Activated T-cell treated with anti-CD3 and anti-CD28 coated beads, Interleukin-2, amount 50 U/mL, for 24 hours (primary cell): ENCODE measurements at regions not wholly inside any gene's neighbourhood (a gene's known extent, or its start where the extent isn't known, plus 50 kb on each side); places are given as distances from the start of the nearest gene placed in this dataset.

Experiments
- DNase-seq: peaks from one replicate; pipeline ENCODE4 v3.0.0-alpha.2; 2020
- H3K27ac Mint-ChIP-seq: 2 replicates; pipeline ENCODE4 v1.8.0; 2020; ENCODE audit warnings: mild to moderate bottlenecking, mixed read lengths
- H3K27me3 Mint-ChIP-seq: 2 replicates; pipeline ENCODE4 v1.8.0; 2020; ENCODE audit warnings: mixed read lengths
- H3K36me3 Mint-ChIP-seq: 2 replicates; pipeline ENCODE4 v1.8.0; 2020; ENCODE audit warnings: low read depth, mixed read lengths
- H3K4me1 Mint-ChIP-seq: 2 replicates; pipeline ENCODE4 v1.8.0; 2020; ENCODE audit warnings: low read depth, mixed read lengths
- H3K4me3 Mint-ChIP-seq: 2 replicates; pipeline ENCODE4 v1.8.0; 2020; ENCODE audit warnings: mild to moderate bottlenecking, moderate library complexity, mixed read lengths
- H3K9me3 Mint-ChIP-seq: 2 replicates; pipeline ENCODE4 v1.8.0; 2020; ENCODE audit warnings: mixed read lengths

DNA sequence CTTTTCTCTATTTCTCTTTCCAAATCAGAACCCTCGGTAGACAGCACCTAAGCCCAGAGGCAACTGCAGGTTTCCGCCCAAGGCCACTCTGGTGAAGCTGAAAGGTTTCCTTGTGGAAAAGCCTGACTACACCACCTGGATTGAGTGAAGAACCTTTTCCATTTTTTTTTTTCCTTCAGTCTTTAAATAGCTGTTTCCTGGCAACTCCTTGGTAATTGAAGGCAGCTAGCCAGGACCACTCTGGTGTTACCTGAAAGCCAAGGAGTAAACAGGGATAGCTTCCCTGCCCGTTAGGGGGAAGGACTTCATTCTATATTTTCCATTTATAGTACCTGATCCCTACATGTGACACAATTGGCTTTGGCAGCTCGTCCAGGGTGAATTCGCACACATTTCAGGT, 1238.4 kb downstream of the GRIK2 start:
- DNase-seq = no peak
- no peak overlapping the region for H3K4me3 Mint-ChIP-seq
- H3K4me1 Mint-ChIP-seq = no peaks in the 10 kb centered on the region
- H3K9me3 Mint-ChIP-seq = no peaks in the 10 kb centered on the region
- H3K27ac Mint-ChIP-seq = no peak overlapping the region
- H3K36me3 Mint-ChIP-seq = no peaks in the 10 kb centered on the region
- H3K27me3 Mint-ChIP-seq = no peaks in the 10 kb centered on the region

DNA sequence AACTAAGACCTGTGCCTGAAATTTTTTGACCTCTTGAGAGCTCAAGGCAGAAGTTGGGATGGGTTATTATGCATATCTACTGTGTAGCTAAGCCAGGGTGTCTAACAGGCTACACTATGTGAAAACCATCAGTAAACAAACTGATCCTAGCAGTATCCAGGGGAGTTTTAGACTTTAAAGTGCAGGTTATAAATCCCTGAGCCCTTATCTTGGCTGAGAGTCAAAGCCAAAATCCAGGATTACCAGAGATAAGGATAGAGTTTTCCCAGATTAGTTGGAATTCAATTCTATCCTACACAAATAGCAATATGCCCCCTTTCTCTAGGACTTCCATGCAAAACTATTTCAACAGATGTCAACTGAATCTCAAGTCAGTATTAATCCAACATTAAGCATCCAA, 1229.7 kb downstream of the GRIK2 start:
- DNase-seq = no peak
- Mint-ChIP-seq H3K27ac (no peak overlapping the region), H3K27me3 (no peaks in the 10 kb centered on the region), H3K9me3 (peaks cover 6% of the 10 kb centered on the region), H3K36me3 (no peaks in the 10 kb centered on the region), H3K4me1 (no peaks in the 10 kb centered on the region), H3K4me3 (no peak overlapping the region)

DNA sequence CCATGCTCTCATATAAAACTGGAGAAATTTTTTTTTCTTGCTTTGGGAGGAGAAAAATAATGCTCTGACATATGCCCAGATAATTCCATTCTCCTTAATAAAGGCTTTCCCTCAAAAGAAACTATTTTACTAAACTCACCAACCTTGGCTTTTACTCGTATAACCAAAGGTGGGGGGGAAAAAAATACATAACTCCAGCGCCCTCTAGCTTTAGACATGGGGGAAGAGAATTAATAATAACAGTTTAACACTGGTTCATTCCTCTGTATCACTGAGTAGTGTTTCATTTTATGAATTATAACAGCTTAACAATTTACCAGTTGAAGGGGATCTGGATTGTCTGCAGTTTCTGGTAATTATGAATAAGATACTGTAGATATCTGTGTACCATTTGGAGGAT, 1226.1 kb downstream of the GRIK2 start:
- H3K36me3 Mint-ChIP-seq = no peaks in the 10 kb centered on the region
- peaks cover 9% of the 10 kb centered on the region for H3K9me3 Mint-ChIP-seq
- no peak overlapping the region for H3K4me3 Mint-ChIP-seq
- H3K4me1 Mint-ChIP-seq = no peaks in the 10 kb centered on the region
- H3K27ac Mint-ChIP-seq = no peak overlapping the region
- DNase-seq = no peak
- no peaks in the 10 kb centered on the region for H3K27me3 Mint-ChIP-seq

DNA sequence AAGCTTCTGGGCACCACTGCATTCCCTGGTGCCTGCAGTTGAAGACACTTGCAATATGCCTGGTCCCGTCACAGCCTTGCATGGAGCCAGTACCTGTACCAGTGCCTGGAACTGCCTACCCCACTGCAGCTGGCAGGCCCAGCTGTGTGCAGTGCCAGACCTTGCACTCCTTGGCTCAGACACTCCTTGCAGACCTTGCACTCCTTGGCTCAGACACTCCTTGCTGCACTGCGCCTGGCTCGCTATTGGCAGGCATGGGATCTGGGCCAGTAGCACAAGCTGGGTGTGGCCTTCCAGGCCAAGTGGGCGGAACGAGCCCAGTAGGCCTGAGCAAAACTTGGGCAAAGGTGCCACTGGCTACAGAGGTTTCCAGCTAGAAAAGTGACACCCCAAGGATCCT, 1189.1 kb downstream of the GRIK2 start:
- no peaks in the 10 kb centered on the region for H3K27me3 Mint-ChIP-seq
- no peak overlapping the region for H3K4me3 Mint-ChIP-seq
- no peak overlapping the region for H3K27ac Mint-ChIP-seq
- H3K4me1 Mint-ChIP-seq = no peaks in the 10 kb centered on the region
- H3K36me3 Mint-ChIP-seq = no peaks in the 10 kb centered on the region
- peaks cover 2% of the 10 kb centered on the region for H3K9me3 Mint-ChIP-seq
- no peak for DNase-seq

DNA sequence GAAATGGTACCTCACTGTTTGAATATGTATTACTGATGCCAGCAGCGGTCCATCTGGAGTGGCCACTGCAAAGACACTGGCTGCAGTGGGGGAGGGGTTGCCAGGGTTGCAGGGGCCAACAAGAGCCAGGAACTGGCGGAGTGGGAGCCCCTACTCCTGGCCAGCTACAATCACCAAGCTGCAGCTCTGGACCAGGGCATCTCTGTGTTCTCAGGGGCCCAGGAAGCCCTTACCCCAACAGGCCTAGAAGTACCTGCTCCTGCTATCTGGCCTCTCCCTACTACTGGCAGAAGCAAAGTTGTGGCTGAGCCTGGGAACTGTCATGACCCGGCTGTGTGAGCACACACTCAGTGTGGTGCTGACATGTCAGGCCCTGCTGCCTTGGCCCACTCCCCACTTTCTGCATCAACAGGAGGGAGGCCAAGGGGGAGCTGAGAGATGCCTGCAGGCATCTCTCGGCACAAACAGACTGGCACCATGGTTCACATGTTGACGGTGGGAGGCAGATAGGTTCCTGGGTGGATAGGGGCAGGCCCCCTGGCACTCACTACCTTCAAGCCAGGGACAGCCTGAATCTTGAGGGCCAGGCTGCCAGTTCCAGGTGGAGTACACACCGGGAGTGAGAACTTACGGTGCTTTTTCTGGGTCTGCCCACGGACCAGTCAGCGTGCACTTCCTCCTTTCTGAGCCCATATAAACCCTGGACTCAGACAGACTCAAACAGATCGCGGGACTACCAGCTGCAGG, 1188.0 kb downstream of the GRIK2 start:
- no peak overlapping the region for H3K27ac Mint-ChIP-seq
- DNase-seq = no peak
- peaks cover 2% of the 10 kb centered on the region for H3K9me3 Mint-ChIP-seq
- H3K4me1 Mint-ChIP-seq = no peaks in the 10 kb centered on the region
- H3K27me3 Mint-ChIP-seq = no peaks in the 10 kb centered on the region
- no peak overlapping the region for H3K4me3 Mint-ChIP-seq
- no peaks in the 10 kb centered on the region for H3K36me3 Mint-ChIP-seq

- no peaks in the 10 kb centered on the region for H3K4me1 Mint-ChIP-seq
- no peaks in the 10 kb centered on the region for H3K27me3 Mint-ChIP-seq
- no peak overlapping the region for H3K27ac Mint-ChIP-seq
- H3K4me3 Mint-ChIP-seq = no peak overlapping the region
- H3K9me3 Mint-ChIP-seq = peaks cover 4% of the 10 kb centered on the region
- DNase-seq = no peak
- H3K36me3 Mint-ChIP-seq = no peaks in the 10 kb centered on the region
Measured at GRCh38 chr6:102571236-102571908, 1177.9 kb downstream of the GRIK2 start.

GRCh38 chr6:102562713-102563112, 1169.2 kb downstream of the GRIK2 start:
- DNase-seq = no peak
- no peaks in the 10 kb centered on the region for H3K36me3 Mint-ChIP-seq
- no peak overlapping the region for H3K27ac Mint-ChIP-seq
- H3K4me1 Mint-ChIP-seq = no peaks in the 10 kb centered on the region
- no peak overlapping the region for H3K4me3 Mint-ChIP-seq
- no peaks in the 10 kb centered on the region for H3K9me3 Mint-ChIP-seq
- no peaks in the 10 kb centered on the region for H3K27me3 Mint-ChIP-seq

GRCh38 chr6:102553214-102553613, 1159.7 kb downstream of the GRIK2 start:
- H3K4me1 Mint-ChIP-seq = no peaks in the 10 kb centered on the region
- H3K4me3 Mint-ChIP-seq = no peak overlapping the region
- DNase-seq = no peak
- no peak overlapping the region for H3K27ac Mint-ChIP-seq
- H3K9me3 Mint-ChIP-seq = peaks cover 8% of the 10 kb centered on the region
- no peaks in the 10 kb centered on the region for H3K27me3 Mint-ChIP-seq
- H3K36me3 Mint-ChIP-seq = no peaks in the 10 kb centered on the region

GRCh38 chr6:102549221-102549874, 1155.8 kb downstream of the GRIK2 start:
- no peak overlapping the region for H3K27ac Mint-ChIP-seq
- H3K9me3 Mint-ChIP-seq = peaks cover 8% of the 10 kb centered on the region
- no peaks in the 10 kb centered on the region for H3K27me3 Mint-ChIP-seq
- no peaks in the 10 kb centered on the region for H3K4me1 Mint-ChIP-seq
- DNase-seq = no peak
- no peaks in the 10 kb centered on the region for H3K36me3 Mint-ChIP-seq
- no peak overlapping the region for H3K4me3 Mint-ChIP-seq

DNA sequence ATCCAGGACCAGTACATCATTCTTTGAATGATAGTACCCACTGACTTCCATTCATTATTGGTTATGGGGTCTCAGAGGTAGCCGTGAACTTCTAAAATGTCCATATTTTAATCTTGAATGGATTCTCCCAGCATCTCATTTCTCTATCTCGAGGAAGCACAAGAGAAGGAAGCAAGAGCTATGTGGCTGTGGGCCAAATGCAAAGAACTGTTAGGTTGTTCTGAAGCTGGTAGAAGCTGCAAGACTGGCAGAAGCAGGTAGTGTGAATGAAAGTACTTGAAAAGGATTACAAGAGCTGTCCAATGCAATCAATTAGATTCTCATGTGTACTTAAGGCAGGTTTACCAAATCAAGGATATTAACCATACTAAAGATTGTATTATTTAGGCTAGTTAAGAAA, 1131.8 kb downstream of the GRIK2 start:
- H3K27ac Mint-ChIP-seq = no peak overlapping the region
- no peaks in the 10 kb centered on the region for H3K36me3 Mint-ChIP-seq
- no peaks in the 10 kb centered on the region for H3K4me1 Mint-ChIP-seq
- peaks cover 2% of the 10 kb centered on the region for H3K9me3 Mint-ChIP-seq
- DNase-seq = no peak
- no peak overlapping the region for H3K4me3 Mint-ChIP-seq
- no peaks in the 10 kb centered on the region for H3K27me3 Mint-ChIP-seq

DNA sequence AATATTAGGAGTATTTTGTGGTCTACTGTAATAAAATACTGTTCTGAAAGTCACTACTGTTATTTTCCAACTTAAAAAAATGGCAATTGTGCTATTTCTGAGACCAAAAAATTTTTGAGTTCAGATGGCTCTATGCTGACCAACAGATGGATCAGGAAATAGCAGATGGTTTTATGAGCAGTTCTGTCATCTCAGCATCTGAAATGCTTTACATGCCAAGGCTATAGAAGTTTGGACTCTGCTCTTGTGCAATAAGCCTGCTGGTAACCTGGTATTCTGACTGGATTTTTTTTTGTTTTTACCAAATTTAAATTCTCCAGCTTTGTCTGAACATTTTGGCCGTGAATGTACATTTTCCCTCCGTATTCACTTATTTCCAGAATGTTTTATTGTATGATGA, 1127.5 kb downstream of the GRIK2 start:
- Mint-ChIP-seq H3K4me3 (no peak overlapping the region), H3K4me1 (no peaks in the 10 kb centered on the region), H3K27ac (no peak overlapping the region), H3K36me3 (no peaks in the 10 kb centered on the region), H3K27me3 (no peaks in the 10 kb centered on the region), H3K9me3 (peaks cover 4% of the 10 kb centered on the region)
- DNase-seq = no peak

DNA sequence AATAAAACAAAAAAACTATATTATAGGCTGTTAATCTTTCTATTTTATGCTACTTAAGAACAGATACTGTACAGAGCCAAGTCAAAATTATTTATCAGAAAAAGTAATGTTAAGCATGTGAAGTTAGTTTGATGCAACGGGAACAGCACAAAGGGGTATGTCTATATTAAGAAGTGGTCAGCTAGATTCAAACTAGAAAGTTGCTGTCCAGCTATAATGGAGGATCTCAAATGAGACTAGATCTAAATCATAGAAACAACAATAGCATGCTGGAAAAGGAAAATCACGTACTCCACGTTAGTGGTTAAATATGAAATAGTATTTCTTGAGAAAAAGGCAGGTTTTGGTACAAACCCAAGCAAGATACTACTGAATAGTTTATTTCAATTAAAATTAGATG, 1124.0 kb downstream of the GRIK2 start:
- Mint-ChIP-seq H3K9me3 (peaks cover 2% of the 10 kb centered on the region), H3K4me3 (no peak overlapping the region), H3K4me1 (no peaks in the 10 kb centered on the region), H3K27me3 (no peaks in the 10 kb centered on the region), H3K36me3 (no peaks in the 10 kb centered on the region), H3K27ac (no peak overlapping the region)
- no peak for DNase-seq

- DNase-seq = no peak
- no peaks in the 10 kb centered on the region for H3K36me3 Mint-ChIP-seq
- peaks cover 13% of the 10 kb centered on the region for H3K9me3 Mint-ChIP-seq
- no peak overlapping the region for H3K4me3 Mint-ChIP-seq
- H3K27ac Mint-ChIP-seq = no peak overlapping the region
- H3K27me3 Mint-ChIP-seq = no peaks in the 10 kb centered on the region
- H3K4me1 Mint-ChIP-seq = no peaks in the 10 kb centered on the region
Measured at GRCh38 chr6:102501615-102502014, 1108.1 kb downstream of the GRIK2 start.

DNA sequence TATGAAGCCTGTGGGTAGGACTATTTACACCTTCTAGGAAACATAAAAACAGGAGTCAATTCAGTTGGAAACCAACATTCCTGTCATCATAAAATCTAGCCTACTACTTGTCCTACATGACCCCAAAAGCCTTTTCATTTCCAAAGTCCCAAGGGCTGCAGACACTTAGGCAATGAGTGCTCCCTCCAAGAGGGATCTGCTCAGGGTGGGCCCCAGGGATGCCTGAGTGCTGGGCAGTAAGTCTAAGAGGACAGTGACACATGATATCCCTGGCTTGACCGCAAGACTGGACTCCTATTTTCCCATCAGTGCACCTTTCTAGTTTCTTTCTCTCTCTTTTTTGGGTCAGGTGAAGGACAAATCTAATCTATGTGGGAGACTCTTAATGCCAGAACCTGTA, 1101.3 kb downstream of the GRIK2 start:
- H3K27me3 Mint-ChIP-seq = no peaks in the 10 kb centered on the region
- H3K27ac Mint-ChIP-seq = no peak overlapping the region
- no peak for DNase-seq
- H3K36me3 Mint-ChIP-seq = no peaks in the 10 kb centered on the region
- no peak overlapping the region for H3K4me3 Mint-ChIP-seq
- peaks cover 4% of the 10 kb centered on the region for H3K9me3 Mint-ChIP-seq
- no peaks in the 10 kb centered on the region for H3K4me1 Mint-ChIP-seq

DNA sequence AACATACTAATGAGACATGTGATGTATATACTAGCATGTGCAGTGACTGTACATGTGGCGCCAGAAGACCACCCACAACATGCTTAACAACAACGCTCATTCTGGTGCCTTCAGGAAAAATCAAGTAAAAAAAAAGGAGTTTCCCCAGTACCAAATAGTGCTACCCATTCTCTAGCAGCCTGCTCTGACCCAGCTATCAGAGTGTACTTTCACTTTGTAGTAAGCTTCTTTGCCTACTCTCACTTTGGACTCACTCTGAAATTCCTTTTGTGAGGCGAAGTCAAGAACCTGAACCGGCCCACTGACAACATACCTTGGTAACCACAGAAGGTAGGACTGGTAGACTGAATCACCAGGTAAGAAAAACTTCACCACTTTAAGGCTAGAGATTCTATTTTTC, 1100.0 kb downstream of the GRIK2 start:
- no peak for DNase-seq
- Mint-ChIP-seq H3K36me3 (no peaks in the 10 kb centered on the region), H3K4me1 (no peaks in the 10 kb centered on the region), H3K27me3 (no peaks in the 10 kb centered on the region), H3K9me3 (peaks cover 4% of the 10 kb centered on the region), H3K27ac (no peak overlapping the region), H3K4me3 (no peak overlapping the region)
